CD4-positive, alpha-beta T cell treated with Interleukin-1 beta for 1 hour (primary cell): ENCODE measurements at regions not wholly inside any gene's neighbourhood (a gene's known extent, or its start where the extent isn't known, plus 50 kb on each side); places are given as distances from the start of the nearest gene placed in this dataset.

Experiments
- DNase-seq, 2 donors: peaks; one replicate each; pipeline ENCODE4 v3.0.0-alpha.2; 2020 to 2022

- no peak for DNase-seq
These were observed 215.9 kb upstream of the RBMY1B start for GRCh38 chrY:21295206-21295605.

- DNase-seq: no peak
These were observed 208.9 kb upstream of the RBMY1B start for GRCh38 chrY:21302278-21302677.

- DNase-seq: no peak
These were observed 195.8 kb upstream of the RBMY1B start for GRCh38 chrY:21315366-21315765.
